ENCODE measurements at regions not wholly inside any gene's neighbourhood (a gene's known extent, or its start where the extent isn't known, plus 50 kb on each side); places are given as distances from the start of the nearest gene placed in this dataset.

- TF ChIP-seq, protein P1, sequence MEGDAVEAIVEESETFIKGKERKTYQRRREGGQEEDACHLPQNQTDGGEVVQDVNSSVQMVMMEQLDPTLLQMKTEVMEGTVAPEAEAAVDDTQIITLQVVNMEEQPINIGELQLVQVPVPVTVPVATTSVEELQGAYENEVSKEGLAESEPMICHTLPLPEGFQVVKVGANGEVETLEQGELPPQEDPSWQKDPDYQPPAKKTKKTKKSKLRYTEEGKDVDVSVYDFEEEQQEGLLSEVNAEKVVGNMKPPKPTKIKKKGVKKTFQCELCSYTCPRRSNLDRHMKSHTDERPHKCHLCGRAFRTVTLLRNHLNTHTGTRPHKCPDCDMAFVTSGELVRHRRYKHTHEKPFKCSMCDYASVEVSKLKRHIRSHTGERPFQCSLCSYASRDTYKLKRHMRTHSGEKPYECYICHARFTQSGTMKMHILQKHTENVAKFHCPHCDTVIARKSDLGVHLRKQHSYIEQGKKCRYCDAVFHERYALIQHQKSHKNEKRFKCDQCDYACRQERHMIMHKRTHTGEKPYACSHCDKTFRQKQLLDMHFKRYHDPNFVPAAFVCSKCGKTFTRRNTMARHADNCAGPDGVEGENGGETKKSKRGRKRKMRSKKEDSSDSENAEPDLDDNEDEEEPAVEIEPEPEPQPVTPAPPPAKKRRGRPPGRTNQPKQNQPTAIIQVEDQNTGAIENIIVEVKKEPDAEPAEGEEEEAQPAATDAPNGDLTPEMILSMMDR (IDR thresholded peaks at IDR 0.05 in 8 of 11, conservative IDR thresholded peaks at IDR 0.05 in 3 of 11): no peak
- no peak for TF ChIP-seq POLR2A (IDR thresholded peaks at IDR 0.05)
- no peak for TF ChIP-seq POLR2AphosphoS5 (IDR thresholded peaks at IDR 0.05)
These were observed 52.8 kb upstream of the CDYL start for GRCh38 chr6:4723383-4723782.

Data from spleen (tissue), 7 donors.